Osteoblast (primary cell): ENCODE measurements at regions not wholly inside any gene's neighbourhood (a gene's known extent, or its start where the extent isn't known, plus 50 kb on each side); places are given as distances from the start of the nearest gene placed in this dataset.

Experiments used
- DNase-seq: peaks from one replicate; pipeline ENCODE4 v3.0.0; 2011; ENCODE audit warnings: low spot score, mixed read lengths; ENCODE audit not compliant: insufficient read length; ENCODE audit errors: missing footprints
- H2AFZ ChIP-seq: 2 replicates; pipeline ENCODE4 v1.6.0; 2011; ENCODE audit warnings: mild to moderate bottlenecking, low read length
- H3K27ac ChIP-seq: 2 replicates; pipeline ENCODE4 v1.5.1; 2011; ENCODE audit warnings: mild to moderate bottlenecking, low read depth, low read length, moderate library complexity
- H3K27me3 ChIP-seq: 2 replicates; pipeline ENCODE4 v1.6.0; 2012; ENCODE audit warnings: mild to moderate bottlenecking, control low read depth, inconsistent platforms, low read length, moderate library complexity; ENCODE audit not compliant: insufficient read depth
- H3K36me3 ChIP-seq: 2 replicates; pipeline ENCODE4 v1.5.1; 2011; ENCODE audit warnings: mild to moderate bottlenecking, low read length, control low read depth, moderate library complexity; ENCODE audit not compliant: insufficient read depth
- H3K4me1 ChIP-seq: 2 replicates; pipeline ENCODE4 v1.5.1; 2011; ENCODE audit warnings: mild to moderate bottlenecking, low read length, control low read depth, moderate library complexity; ENCODE audit not compliant: insufficient read depth
- H3K4me2 ChIP-seq: 2 replicates; pipeline ENCODE4 v1.6.0; 2011; ENCODE audit warnings: mild to moderate bottlenecking, low read length; ENCODE audit not compliant: insufficient read depth
- H3K4me3 ChIP-seq: fragments of 200-600 bp; sonication (generic); 3 replicates; pipeline ENCODE4 v1.5.1; 2012; ENCODE audit warnings: mild to moderate bottlenecking, low read length, inconsistent platforms; ENCODE audit not compliant: insufficient read depth
- H3K79me2 ChIP-seq: 2 replicates; pipeline ENCODE4 v1.6.0; 2012; ENCODE audit warnings: mild to moderate bottlenecking, low read length, control low read depth, inconsistent platforms; ENCODE audit not compliant: insufficient read depth
- H3K9me3 ChIP-seq: 2 replicates; pipeline ENCODE4 v1.5.1; 2011; ENCODE audit warnings: low read depth, low read length, control low read depth
- H4K20me1 ChIP-seq: 2 replicates; pipeline ENCODE4 v1.6.0; 2012; ENCODE audit warnings: mild to moderate bottlenecking, low read length, control low read depth; ENCODE audit not compliant: insufficient read depth
- CTCF ChIP-seq: IDR thresholded peaks from 2 replicates; pipeline ENCODE4 v1.5.1; 2011; ENCODE audit warnings: mild to moderate bottlenecking, low read depth, low read length, moderate library complexity; ENCODE audit errors: extremely low read depth

GRCh38 chr1:170219163-170219562, 73.4 kb downstream of the NTMT2 start:
- no peak for TF ChIP-seq CTCF
- no peaks in the 10 kb centered on the region for H3K9me3 ChIP-seq
- no peak overlapping the region for H2AFZ ChIP-seq
- peaks cover 20% of the 10 kb centered on the region for H3K4me1 ChIP-seq
- no peaks in the 10 kb centered on the region for H4K20me1 ChIP-seq
- H3K27me3 ChIP-seq = no peaks in the 10 kb centered on the region
- DNase-seq = peak; percentile 23
- no peak overlapping the region for H3K27ac ChIP-seq
- H3K36me3 ChIP-seq = no peaks in the 10 kb centered on the region
- H3K4me2 ChIP-seq = no peak overlapping the region
- H3K4me3 ChIP-seq = no peak overlapping the region
- no peaks in the 10 kb centered on the region for H3K79me2 ChIP-seq

GRCh38 chr1:170221031-170221430, 75.3 kb downstream of the NTMT2 start:
- DNase-seq = no peak
- no peaks in the 10 kb centered on the region for H3K27me3 ChIP-seq
- H3K4me2 ChIP-seq = no peak overlapping the region
- H3K36me3 ChIP-seq = no peaks in the 10 kb centered on the region
- no peak overlapping the region for H2AFZ ChIP-seq
- H4K20me1 ChIP-seq = no peaks in the 10 kb centered on the region
- no peaks in the 10 kb centered on the region for H3K9me3 ChIP-seq
- H3K79me2 ChIP-seq = no peaks in the 10 kb centered on the region
- no peak overlapping the region for H3K4me3 ChIP-seq
- no peak overlapping the region for H3K27ac ChIP-seq
- H3K4me1 ChIP-seq = peaks cover 5% of the 10 kb centered on the region
- no peak for TF ChIP-seq CTCF

- H3K4me3 ChIP-seq = no peak overlapping the region
- H3K79me2 ChIP-seq = no peaks in the 10 kb centered on the region
- H2AFZ ChIP-seq = no peak overlapping the region
- no peaks in the 10 kb centered on the region for H3K36me3 ChIP-seq
- no peak for DNase-seq
- H3K27ac ChIP-seq = no peak overlapping the region
- no peak overlapping the region for H3K4me2 ChIP-seq
- no peak for TF ChIP-seq CTCF
- peaks cover 5% of the 10 kb centered on the region for H3K4me1 ChIP-seq
- no peaks in the 10 kb centered on the region for H3K9me3 ChIP-seq
- H3K27me3 ChIP-seq = no peaks in the 10 kb centered on the region
- H4K20me1 ChIP-seq = no peaks in the 10 kb centered on the region
Observed at GRCh38 chr1:170221495-170221894, 75.7 kb downstream of the NTMT2 start.

- H3K36me3 ChIP-seq = no peaks in the 10 kb centered on the region
- no peak overlapping the region for H3K27ac ChIP-seq
- H3K27me3 ChIP-seq = no peaks in the 10 kb centered on the region
- no peak overlapping the region for H3K4me2 ChIP-seq
- no peak overlapping the region for H3K4me3 ChIP-seq
- no peaks in the 10 kb centered on the region for H4K20me1 ChIP-seq
- no peaks in the 10 kb centered on the region for H3K4me1 ChIP-seq
- H3K79me2 ChIP-seq = no peaks in the 10 kb centered on the region
- no peak overlapping the region for H2AFZ ChIP-seq
- no peak for DNase-seq
- TF ChIP-seq CTCF = no peak
- H3K9me3 ChIP-seq = no peaks in the 10 kb centered on the region
Observed at GRCh38 chr1:170224469-170224868, 78.7 kb downstream of the NTMT2 start.
